GM23338 (cell line): ENCODE measurements at regions not wholly inside any gene's neighbourhood (a gene's known extent, or its start where the extent isn't known, plus 50 kb on each side); places are given as distances from the start of the nearest gene placed in this dataset.

ENCODE experiments used
- ATAC-seq: fragments of 200-7000 bp; cut with Tn5 transposase; 3 replicates; pipeline ENCODE4 v1.9.1; 2020
- DNase-seq: peaks from one replicate; pipeline ENCODE4 v3.0.0-alpha.2; 2015; ENCODE audit warnings: low spot score
- H2AFZ ChIP-seq: fragments of 200-600 bp; sonication (generic); 2 replicates; pipeline ENCODE4 v1.8.0; 2016; ENCODE audit warnings: antibody characterized with exemption, mild to moderate bottlenecking, moderate library complexity
- H3F3A ChIP-seq: fragments of 200-600 bp; sonication (generic); replicated peaks from 2 replicates; pipeline ENCODE4 v1.8.0; 2017; ENCODE audit warnings: antibody characterized with exemption, mixed run types, low read depth
- H3K27ac ChIP-seq: fragments of 200-600 bp; sonication (generic); 2 replicates; pipeline ENCODE4 v1.6.1; 2016; ENCODE audit warnings: low read depth
- H3K27me3 ChIP-seq: fragments of 200-600 bp; sonication (generic); 2 replicates; pipeline ENCODE4 v1.8.0; 2016; ENCODE audit warnings: mild to moderate bottlenecking, mixed run types, moderate library complexity; ENCODE audit not compliant: insufficient read depth
- H3K36me3 ChIP-seq: fragments of 200-600 bp; sonication (generic); 2 replicates; pipeline ENCODE4 v1.8.0; 2016; ENCODE audit warnings: mild to moderate bottlenecking; ENCODE audit not compliant: insufficient read depth
- H3K4me1 ChIP-seq: fragments of 200-600 bp; sonication (generic); 2 replicates; pipeline ENCODE4 v1.8.0; 2016; ENCODE audit warnings: mild to moderate bottlenecking, moderate library complexity; ENCODE audit not compliant: insufficient read depth
- H3K4me2 ChIP-seq: fragments of 200-600 bp; sonication (generic); 2 replicates; pipeline ENCODE4 v1.7.1; 2017; ENCODE audit warnings: mixed run types
- H3K4me3 ChIP-seq: fragments of 200-600 bp; sonication (generic); 2 replicates; pipeline ENCODE4 v1.6.1; 2016; ENCODE audit warnings: mixed run types
- H3K79me2 ChIP-seq: fragments of 200-600 bp; sonication (generic); replicated peaks from 2 replicates; pipeline ENCODE4 v1.8.0; 2017; ENCODE audit warnings: mild to moderate bottlenecking; ENCODE audit not compliant: insufficient read depth
- H3K9me2 ChIP-seq: fragments of 200-600 bp; sonication (generic); 2 replicates; pipeline ENCODE4 v1.8.0; 2017; ENCODE audit not compliant: insufficient read depth
- H4K20me1 ChIP-seq: fragments of 200-600 bp; sonication (generic); replicated peaks from 2 replicates; pipeline ENCODE4 v1.8.0; 2017; ENCODE audit warnings: mild to moderate bottlenecking; ENCODE audit not compliant: insufficient read depth
- H3K27ac Mint-ChIP-seq: 2 replicates; pipeline ENCODE4 v1.8.0; 2020; ENCODE audit warnings: inconsistent platforms, mild to moderate bottlenecking, moderate library complexity, mixed read lengths
- H3K27me3 Mint-ChIP-seq: 3 replicates; pipeline ENCODE4 v1.8.0; 2022; ENCODE audit warnings: low read depth, mild to moderate bottlenecking, moderate library complexity, mixed read lengths, inconsistent platforms; ENCODE audit not compliant: insufficient read depth, poor library complexity
- H3K36me3 Mint-ChIP-seq: 3 replicates; pipeline ENCODE4 v1.8.0; 2021; ENCODE audit warnings: low read depth, mild to moderate bottlenecking, inconsistent platforms, moderate library complexity, mixed read lengths
- H3K4me1 Mint-ChIP-seq: 3 replicates; pipeline ENCODE4 v1.8.0; 2020; ENCODE audit warnings: mild to moderate bottlenecking, inconsistent platforms, mixed read lengths
- H3K4me3 Mint-ChIP-seq: 3 replicates; pipeline ENCODE4 v1.8.0; 2021; ENCODE audit warnings: moderate library complexity, mild to moderate bottlenecking, inconsistent platforms, mixed read lengths
- H3K9me3 Mint-ChIP-seq: 3 replicates; pipeline ENCODE4 v1.8.0; 2020; ENCODE audit warnings: moderate library complexity, mild to moderate bottlenecking, inconsistent platforms, mixed read lengths
- POLR2AphosphoS5 ChIP-seq: IDR thresholded peaks from 2 replicates; pipeline ENCODE4 v1.6.1; 2016; ENCODE audit warnings: antibody characterized with exemption, low read depth
- REST ChIP-seq: IDR thresholded peaks from one replicate; pipeline ENCODE4 v1.6.1; 2018; ENCODE audit warnings: antibody characterized with exemption; ENCODE audit not compliant: unreplicated experiment
- STAT1 ChIP-seq: IDR thresholded peaks from one replicate; pipeline ENCODE4 v1.6.1; 2016; ENCODE audit warnings: antibody characterized with exemption; ENCODE audit not compliant: unreplicated experiment
- ZNF462 ChIP-seq: fragments of 250-450 bp; sonication (Bioruptor Pico); IDR thresholded peaks from 2 replicates; pipeline ENCODE4 v1.5.0; 2020; ENCODE audit warnings: mild to moderate bottlenecking, moderate library complexity

- TF ChIP-seq REST (no peak), POLR2AphosphoS5 (no peak)
These were observed 144.8 kb upstream of the TTC29 start (continued) for GRCh38 chr4:147090486-147090885.

GRCh38 chr4:147093206-147093605 is 147.5 kb upstream of the TTC29 start:
- no peaks in the 10 kb centered on the region for H4K20me1 ChIP-seq
- Mint-ChIP-seq H3K4me1 (peaks cover 20% of the 10 kb centered on the region), H3K27me3 (no peaks in the 10 kb centered on the region), H3K36me3 (no peaks in the 10 kb centered on the region), H3K27ac (no peak overlapping the region), H3K4me3 (no peak overlapping the region), H3K9me3 (no peaks in the 10 kb centered on the region)
- DNase-seq (no peak), ATAC-seq (no peak)
- no peak overlapping the region for H3K4me3 ChIP-seq
- H2AFZ ChIP-seq: no peak overlapping the region
- H3K79me2 ChIP-seq: no peaks in the 10 kb centered on the region
- no peaks in the 10 kb centered on the region for H3K36me3 ChIP-seq
- no peaks in the 10 kb centered on the region for H3K27me3 ChIP-seq
- no peaks in the 10 kb centered on the region for H3K9me2 ChIP-seq
- H3K4me2 ChIP-seq: no peak overlapping the region
- 0 out of 2 replicates have a peak, but pooled peaks cover 5% of the 10 kb centered on the region for H3F3A ChIP-seq
- TF ChIP-seq ZNF462 (CRISPR knock-in tag) (no peak), STAT1 (no peak), REST (no peak)
- H3K4me1 ChIP-seq: peaks cover 11% of the 10 kb centered on the region; the same call in 1 of the 2 replicates
- no peak overlapping the region for H3K27ac ChIP-seq
